BLaER1 treated with 17β-estradiol and CSF1 and Interleukin-3, amounts not matched to agents 10 nM and 100 nM (cell line): ENCODE measurements at regions not wholly inside any gene's neighbourhood (a gene's known extent, or its start where the extent isn't known, plus 50 kb on each side); places are given as distances from the start of the nearest gene placed in this dataset.
"Not testable (repeated sequence)": the region's sequence is repeated elsewhere in the genome, so short reads cannot be mapped to it uniquely, and the experiment has no call there.

Experiments
- H3K27ac ChIP-seq, 11 experiments: shearing (Covaris generic); formaldehyde crosslinking; 2 replicates each; pipeline ENCODE4 v1.8.1; 2022
- H3K27me3 ChIP-seq, 11 experiments: shearing (Covaris generic); formaldehyde crosslinking; 2 replicates each; pipeline ENCODE4 v1.8.1; 2022
- H3K36me3 ChIP-seq, 11 experiments: shearing (Covaris generic); formaldehyde crosslinking; 2 replicates each; pipeline ENCODE4 v1.8.1; 2022
- H3K4me1 ChIP-seq, 10 experiments: shearing (Covaris generic); formaldehyde crosslinking; 2 replicates each; pipeline ENCODE4 v1.8.1; 2022
- H3K4me2 ChIP-seq, 11 experiments: shearing (Covaris generic); formaldehyde crosslinking; 2 replicates each; pipeline ENCODE4 v1.8.1; 2022
- H3K4me3 ChIP-seq, 10 experiments: shearing (Covaris generic); formaldehyde crosslinking; 2 replicates each; pipeline ENCODE4 v1.8.1; 2022
- H3K9ac ChIP-seq, 11 experiments: shearing (Covaris generic); formaldehyde crosslinking; 2 replicates each; pipeline ENCODE4 v1.8.1; 2022
- H3K9me3 ChIP-seq, 11 experiments: shearing (Covaris generic); formaldehyde crosslinking; replicated peaks in 1 of 11; 2 replicates each; pipeline ENCODE4 v1.8.1; 2022
- H4K20me1 ChIP-seq, 11 experiments: shearing (Covaris generic); formaldehyde crosslinking; 2 replicates each; pipeline ENCODE4 v1.8.1; 2022
- Cebpa-rat ChIP-seq, 11 experiments: shearing (Covaris generic); IDR thresholded peaks; 2 replicates each; pipeline ENCODE4 v1.8.1; 2022

DNA sequence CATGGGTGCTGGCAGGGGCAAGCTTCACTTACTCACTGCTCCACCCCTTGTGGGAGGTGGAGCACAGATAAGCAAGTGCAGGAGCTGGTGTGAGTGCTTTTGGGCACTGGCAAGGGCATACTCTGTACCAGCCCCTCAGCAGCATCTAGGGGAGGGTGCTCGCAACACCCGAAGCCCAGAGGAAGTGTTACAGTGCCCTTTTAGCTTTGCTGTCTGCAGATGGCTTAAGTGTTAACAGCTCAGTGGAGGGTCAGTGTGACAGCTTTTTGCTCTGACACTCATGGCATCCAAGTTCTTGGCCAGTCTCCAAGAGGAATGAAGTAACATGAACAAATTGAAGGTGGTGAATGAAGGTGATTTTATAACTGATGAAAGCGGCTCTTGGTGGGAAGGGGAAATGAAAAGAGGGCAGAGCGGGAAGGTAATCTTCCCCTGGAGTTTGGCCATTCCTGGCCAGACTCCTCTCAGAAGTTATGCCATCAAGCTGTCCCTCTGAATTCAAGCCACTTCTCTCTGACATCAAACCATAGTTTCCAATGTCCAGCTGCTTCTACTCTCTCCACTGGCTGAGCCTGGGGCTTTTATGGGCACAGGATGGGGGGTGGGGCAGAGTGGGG is 862.5 kb downstream of the KCNMA1 start:
- no peak overlapping the region for H3K9ac ChIP-seq
- no peak overlapping the region for H3K4me2 ChIP-seq
- no peak overlapping the region for H3K27ac ChIP-seq
- peaks cover 14 to 24% (median 20%) of the 10 kb centered on the region in 11 experiments for H3K9me3 ChIP-seq
- no peaks in the 10 kb centered on the region for H3K27me3 ChIP-seq
- H3K36me3 ChIP-seq = peaks cover 0 to 4% (median 0%) of the 10 kb centered on the region in 11 experiments; a peak in 2 of 22 replicates
- no peak overlapping the region for H3K4me3 ChIP-seq
- no peaks in the 10 kb centered on the region for H4K20me1 ChIP-seq
- TF ChIP-seq Cebpa-rat (IDR thresholded peaks at IDR 0.05) = no peak
- H3K4me1 ChIP-seq = no peaks in the 10 kb centered on the region

DNA sequence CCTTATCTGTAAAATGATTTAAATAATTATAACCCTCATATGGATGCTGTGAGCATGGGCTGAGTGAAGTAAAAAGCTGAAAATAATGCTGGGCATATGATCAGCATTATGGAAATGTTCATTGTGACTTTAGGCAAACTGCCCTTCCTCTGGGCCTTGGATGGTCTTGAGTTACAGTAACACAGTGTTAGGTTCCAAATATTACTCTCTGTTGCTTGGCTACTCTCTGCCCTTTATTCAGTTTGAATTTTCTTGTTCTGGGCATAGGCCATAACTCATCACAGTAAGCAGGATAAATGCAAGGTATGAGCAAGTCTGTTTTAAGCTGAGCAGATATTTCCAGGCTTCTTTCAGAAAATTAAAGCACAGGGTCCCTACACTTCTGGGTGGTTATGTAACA is 868.0 kb downstream of the KCNMA1 start:
- no peaks in the 10 kb centered on the region for H4K20me1 ChIP-seq
- H3K36me3 ChIP-seq = no peaks in the 10 kb centered on the region
- H3K27ac ChIP-seq = no peak overlapping the region
- no peaks in the 10 kb centered on the region for H3K4me1 ChIP-seq
- H3K9me3 ChIP-seq = peaks cover 0 to 8% (median 5%) of the 10 kb centered on the region in 11 experiments; a peak in 19 of 22 replicates
- H3K9ac ChIP-seq = no peak overlapping the region
- H3K27me3 ChIP-seq = no peaks in the 10 kb centered on the region
- H3K4me3 ChIP-seq = no peak overlapping the region
- no peak overlapping the region for H3K4me2 ChIP-seq
- TF ChIP-seq Cebpa-rat (IDR thresholded peaks at IDR 0.05) = no peak

DNA sequence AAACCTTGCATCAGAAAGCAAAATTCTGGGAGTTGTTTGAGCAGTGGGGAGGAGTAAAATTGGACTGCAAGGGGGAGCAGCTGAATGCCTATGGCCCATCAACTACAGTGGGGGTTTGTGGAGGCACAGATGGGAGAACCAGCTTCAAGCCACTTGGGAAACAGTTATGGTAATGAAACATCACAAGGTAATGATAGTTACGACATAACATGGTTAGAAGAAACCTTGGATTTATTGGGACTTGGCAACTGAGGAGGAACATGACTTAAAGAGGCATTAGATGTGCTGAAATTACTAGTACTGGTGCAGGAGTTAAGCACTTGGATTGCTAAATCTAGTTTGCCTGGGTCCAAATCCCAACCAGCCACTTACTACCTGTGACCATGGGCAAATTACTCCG is 868.4 kb downstream of the KCNMA1 start:
- no peak; a peak in 1 of 22 replicates for TF ChIP-seq Cebpa-rat (IDR thresholded peaks at IDR 0.05)
- H3K27ac ChIP-seq = no peak overlapping the region
- peaks cover 0 to 4% (median 1%) of the 10 kb centered on the region in 11 experiments; a peak in 7 of 22 replicates for H3K9me3 ChIP-seq
- no peaks in the 10 kb centered on the region for H4K20me1 ChIP-seq
- H3K4me1 ChIP-seq = no peaks in the 10 kb centered on the region
- no peak overlapping the region for H3K4me2 ChIP-seq
- H3K9ac ChIP-seq = no peak overlapping the region
- H3K4me3 ChIP-seq = no peak overlapping the region
- H3K27me3 ChIP-seq = no peaks in the 10 kb centered on the region
- H3K36me3 ChIP-seq = no peaks in the 10 kb centered on the region

DNA sequence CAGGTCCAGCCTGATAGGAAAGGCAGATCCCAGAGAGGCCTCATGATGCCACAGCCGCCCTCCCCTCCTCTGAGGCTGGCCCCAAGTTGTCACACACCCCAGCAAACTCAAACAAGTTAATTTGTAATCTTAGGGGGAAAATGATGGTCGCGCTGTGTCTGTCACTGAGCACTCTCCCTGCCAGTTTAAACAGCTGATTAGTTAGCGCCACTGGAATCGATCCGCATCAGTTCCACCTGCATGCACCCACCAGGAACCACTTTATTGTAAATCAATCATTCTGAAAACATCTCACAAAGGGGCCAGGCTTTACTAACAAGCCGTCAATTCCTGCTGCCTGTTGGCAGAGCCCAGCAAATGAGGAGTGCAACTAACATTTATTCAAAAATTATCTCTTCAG is 870.9 kb downstream of the KCNMA1 start:
- H3K4me3 ChIP-seq = no peak overlapping the region
- H3K9me3 ChIP-seq = no peaks in the 10 kb centered on the region
- no peaks in the 10 kb centered on the region for H3K27me3 ChIP-seq
- H3K27ac ChIP-seq = no peak overlapping the region
- no peak overlapping the region for H3K9ac ChIP-seq
- H4K20me1 ChIP-seq = no peaks in the 10 kb centered on the region
- no peak overlapping the region for H3K4me2 ChIP-seq
- no peaks in the 10 kb centered on the region for H3K4me1 ChIP-seq
- no peak for TF ChIP-seq Cebpa-rat (IDR thresholded peaks at IDR 0.05)
- no peaks in the 10 kb centered on the region for H3K36me3 ChIP-seq

DNA sequence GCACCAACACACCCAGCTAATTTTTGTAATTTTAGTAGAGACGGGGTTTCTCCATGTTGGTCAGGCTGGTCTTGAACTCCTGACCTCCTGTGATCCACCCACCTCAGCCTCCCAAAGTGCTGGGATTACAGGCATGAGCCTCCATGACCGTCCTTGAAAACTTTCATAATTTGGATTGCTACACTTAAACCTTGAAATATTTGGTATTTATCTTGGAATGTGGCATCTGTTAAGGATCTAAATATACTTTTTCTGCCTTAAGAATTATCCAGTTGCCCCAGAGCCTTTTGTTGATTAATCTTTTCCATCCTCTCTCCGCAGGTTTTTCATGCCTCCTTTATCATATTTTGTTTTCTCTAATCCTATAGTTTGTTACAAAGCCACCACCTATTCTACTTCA is 872.7 kb downstream of the KCNMA1 start:
- not testable (repeated sequence) for H4K20me1 ChIP-seq, H3K27me3 ChIP-seq, H3K4me1 ChIP-seq, H3K9ac ChIP-seq, H3K36me3 ChIP-seq, H3K9me3 ChIP-seq, H3K4me3 ChIP-seq, H3K4me2 ChIP-seq, H3K27ac ChIP-seq

DNA sequence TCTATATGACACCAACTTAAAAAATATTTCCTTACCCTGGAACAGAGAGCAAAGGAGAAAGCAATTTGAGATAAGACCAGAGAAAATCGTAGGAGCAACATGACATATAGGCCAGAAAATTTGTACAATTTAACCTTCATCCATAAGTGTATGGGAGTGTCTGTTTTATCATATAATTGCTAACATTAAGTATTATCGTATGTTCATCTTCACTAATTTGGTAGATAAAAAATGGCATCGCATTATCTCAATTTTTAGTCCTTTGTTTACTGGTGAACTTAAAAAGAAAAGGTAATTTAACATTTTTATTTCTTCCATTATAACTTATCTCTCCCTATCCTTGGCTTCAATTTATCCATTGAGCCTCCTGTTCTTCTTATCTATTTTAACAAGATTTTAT is 873.4 kb downstream of the KCNMA1 start:
- H3K27me3 ChIP-seq = no peaks in the 10 kb centered on the region

DNA sequence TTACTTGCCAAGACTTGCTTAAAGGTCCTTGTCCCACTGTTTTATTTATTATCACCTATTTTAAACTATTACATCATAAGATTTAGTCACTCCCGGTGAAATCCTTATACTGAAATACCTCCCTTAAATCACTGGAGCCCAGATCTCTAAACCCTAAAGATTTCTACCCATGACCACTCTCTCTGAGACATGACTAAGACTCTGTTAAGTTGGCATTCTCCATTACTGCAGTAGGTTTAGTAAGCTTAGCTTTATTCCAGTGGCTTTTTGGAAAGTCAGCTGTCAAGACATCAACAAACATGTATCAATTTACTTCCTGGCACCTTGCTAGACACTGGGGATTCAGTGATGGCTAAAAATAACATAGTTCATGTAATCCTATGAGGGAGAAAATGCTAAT is 874.2 kb downstream of the KCNMA1 start:
- Histone ChIP-seq H3K4me1 (no peaks in the 10 kb centered on the region), H3K9me3 (no peaks in the 10 kb centered on the region), H3K4me3 (no peak overlapping the region), H4K20me1 (no peaks in the 10 kb centered on the region), H3K9ac (no peak overlapping the region), H3K36me3 (no peaks in the 10 kb centered on the region), H3K27ac (no peak overlapping the region), H3K4me2 (no peak overlapping the region), H3K27me3 (no peaks in the 10 kb centered on the region)
- no peak for TF ChIP-seq Cebpa-rat (IDR thresholded peaks at IDR 0.05)

More for the DNA sequence above, 873.4 kb downstream of the KCNMA1 start:
- H3K27ac ChIP-seq = no peak overlapping the region
- no peak overlapping the region for H3K9ac ChIP-seq
- no peaks in the 10 kb centered on the region for H3K9me3 ChIP-seq
- H3K4me2 ChIP-seq = no peak overlapping the region
- H4K20me1 ChIP-seq = no peaks in the 10 kb centered on the region
- no peak for TF ChIP-seq Cebpa-rat (IDR thresholded peaks at IDR 0.05)
- H3K4me1 ChIP-seq = no peaks in the 10 kb centered on the region
- no peaks in the 10 kb centered on the region for H3K36me3 ChIP-seq
- no peak overlapping the region for H3K4me3 ChIP-seq

DNA sequence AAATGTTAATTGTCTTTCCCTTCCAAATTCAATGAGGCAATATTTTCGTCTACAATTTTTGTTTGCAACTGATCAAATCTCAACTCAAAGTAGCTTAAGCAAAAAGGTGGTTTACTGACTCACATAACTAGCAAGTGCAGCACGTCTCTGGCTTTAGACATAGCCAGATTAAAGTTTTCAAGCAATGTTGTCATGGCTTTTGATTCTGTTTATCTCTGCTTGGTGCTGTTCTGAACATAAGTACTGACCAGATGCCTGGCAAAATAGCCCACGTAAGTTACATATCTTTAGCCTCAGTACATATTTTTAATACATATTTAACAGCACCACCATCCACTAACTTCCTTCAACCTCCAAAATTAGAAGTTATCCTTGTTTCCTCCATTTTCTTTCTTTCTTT is 877.9 kb downstream of the KCNMA1 start:
- TF ChIP-seq Cebpa-rat (IDR thresholded peaks at IDR 0.05) = no peak

DNA sequence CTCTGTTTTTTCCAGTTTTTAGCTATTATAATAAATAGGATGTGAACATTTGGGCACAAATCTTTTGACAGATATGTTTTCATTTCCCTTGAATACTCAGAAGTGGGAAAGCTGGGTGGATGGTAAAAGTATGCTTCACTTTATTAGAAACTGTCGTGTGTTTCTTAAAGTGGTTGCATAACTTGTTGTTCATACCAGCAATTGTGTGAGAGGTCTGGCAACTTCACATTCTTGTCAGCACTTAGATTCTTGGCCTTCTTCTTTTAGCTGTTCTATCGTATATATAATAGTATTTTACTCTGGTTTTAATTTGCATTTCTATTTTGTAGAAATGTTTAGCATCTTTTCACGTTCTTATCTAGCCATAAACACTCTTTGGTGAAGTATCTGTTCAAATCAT is 894.4 kb downstream of the KCNMA1 start:
- no peak overlapping the region for H3K27ac ChIP-seq
- H3K27me3 ChIP-seq = no peaks in the 10 kb centered on the region
- H3K4me1 ChIP-seq = no peaks in the 10 kb centered on the region
- H3K9ac ChIP-seq = no peak overlapping the region
- H3K36me3 ChIP-seq = no peaks in the 10 kb centered on the region
- H3K4me2 ChIP-seq = no peak overlapping the region
- H3K4me3 ChIP-seq = no peak overlapping the region
- no peaks in the 10 kb centered on the region for H4K20me1 ChIP-seq
- H3K9me3 ChIP-seq = no peaks in the 10 kb centered on the region
- no peak for TF ChIP-seq Cebpa-rat (IDR thresholded peaks at IDR 0.05)

More for the DNA sequence above, 877.9 kb downstream of the KCNMA1 start:
- Histone ChIP-seq H3K36me3 (no peaks in the 10 kb centered on the region), H3K9ac (no peak overlapping the region), H3K9me3 (no peaks in the 10 kb centered on the region), H3K4me3 (no peak overlapping the region), H3K27ac (no peak overlapping the region), H3K4me1 (no peaks in the 10 kb centered on the region), H3K27me3 (no peaks in the 10 kb centered on the region), H3K4me2 (no peak overlapping the region), H4K20me1 (no peaks in the 10 kb centered on the region)

DNA sequence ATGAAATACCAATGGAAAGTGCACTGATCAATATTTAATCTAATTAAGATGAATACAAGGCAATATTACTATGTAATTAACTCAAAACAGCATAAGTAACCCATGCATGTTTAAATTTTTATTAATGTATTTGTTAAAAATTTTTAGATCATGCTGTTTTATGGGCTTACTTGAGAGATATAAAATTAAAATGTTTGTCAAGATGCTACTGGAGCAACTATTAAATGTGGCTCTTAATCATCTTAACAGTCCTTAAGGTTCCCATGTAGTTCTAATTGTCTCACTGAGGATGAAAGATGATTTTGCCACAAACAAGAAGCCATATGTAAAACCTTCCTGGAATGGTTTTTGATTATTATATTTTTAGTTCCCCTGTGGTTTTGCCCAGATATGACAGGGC is 897.1 kb downstream of the KCNMA1 start:
- Histone ChIP-seq H3K36me3 (no peaks in the 10 kb centered on the region), H3K27me3 (no peaks in the 10 kb centered on the region), H3K9me3 (no peaks in the 10 kb centered on the region), H3K4me3 (no peak overlapping the region), H3K4me1 (peaks cover 0 to 9% (median 6%) of the 10 kb centered on the region in 10 experiments; a peak in 9 of 20 replicates), H3K27ac (no peak overlapping the region), H3K9ac (no peak overlapping the region), H3K4me2 (no peak overlapping the region), H4K20me1 (no peaks in the 10 kb centered on the region)
- no peak for TF ChIP-seq Cebpa-rat (IDR thresholded peaks at IDR 0.05)
